ENCODE measurements at regions not wholly inside any gene's neighbourhood (a gene's known extent, or its start where the extent isn't known, plus 50 kb on each side); places are given as distances from the start of the nearest gene placed in this dataset.

DNA sequence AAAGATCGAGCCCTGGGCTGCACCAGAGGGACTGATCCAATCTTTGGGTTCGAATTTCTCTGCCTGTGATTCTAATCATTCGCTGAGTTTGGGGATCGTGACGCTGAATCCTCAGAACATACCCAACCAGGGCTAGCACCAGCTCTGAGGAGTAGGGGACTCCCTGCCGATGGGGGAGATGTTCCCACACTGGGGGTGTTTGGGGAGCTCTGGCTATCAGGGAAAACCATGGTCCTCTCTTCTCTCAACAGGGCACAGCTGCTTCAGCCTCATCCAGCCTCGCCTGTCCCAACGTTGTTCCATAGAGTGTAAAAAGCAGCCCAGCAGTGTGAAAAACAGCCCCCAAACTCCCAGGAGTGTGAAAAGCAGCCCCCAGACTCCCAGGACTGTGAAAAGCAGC is 136.6 kb downstream of the ANKRD60 start:
- TF ChIP-seq, protein P1, sequence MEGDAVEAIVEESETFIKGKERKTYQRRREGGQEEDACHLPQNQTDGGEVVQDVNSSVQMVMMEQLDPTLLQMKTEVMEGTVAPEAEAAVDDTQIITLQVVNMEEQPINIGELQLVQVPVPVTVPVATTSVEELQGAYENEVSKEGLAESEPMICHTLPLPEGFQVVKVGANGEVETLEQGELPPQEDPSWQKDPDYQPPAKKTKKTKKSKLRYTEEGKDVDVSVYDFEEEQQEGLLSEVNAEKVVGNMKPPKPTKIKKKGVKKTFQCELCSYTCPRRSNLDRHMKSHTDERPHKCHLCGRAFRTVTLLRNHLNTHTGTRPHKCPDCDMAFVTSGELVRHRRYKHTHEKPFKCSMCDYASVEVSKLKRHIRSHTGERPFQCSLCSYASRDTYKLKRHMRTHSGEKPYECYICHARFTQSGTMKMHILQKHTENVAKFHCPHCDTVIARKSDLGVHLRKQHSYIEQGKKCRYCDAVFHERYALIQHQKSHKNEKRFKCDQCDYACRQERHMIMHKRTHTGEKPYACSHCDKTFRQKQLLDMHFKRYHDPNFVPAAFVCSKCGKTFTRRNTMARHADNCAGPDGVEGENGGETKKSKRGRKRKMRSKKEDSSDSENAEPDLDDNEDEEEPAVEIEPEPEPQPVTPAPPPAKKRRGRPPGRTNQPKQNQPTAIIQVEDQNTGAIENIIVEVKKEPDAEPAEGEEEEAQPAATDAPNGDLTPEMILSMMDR (IDR thresholded peaks at IDR 0.05 in 8 of 11, conservative IDR thresholded peaks at IDR 0.05 in 3 of 11): no peak
- TF ChIP-seq POLR2A (IDR thresholded peaks at IDR 0.05) (no peak), POLR2AphosphoS5 (IDR thresholded peaks at IDR 0.05) (no peak)
